Heart left ventricle (tissue), 16 donors: ENCODE measurements at regions not wholly inside any gene's neighbourhood (a gene's known extent, or its start where the extent isn't known, plus 50 kb on each side); places are given as distances from the start of the nearest gene placed in this dataset.

Experiments
- ATAC-seq, 4 donors: fragments of 200-7000 bp; cut with Tn5 transposase; one replicate each; pipeline ENCODE4 v1.9.1; 2020 to 2022; ENCODE audit warnings: moderate library complexity in 4 of 4, mild to moderate bottlenecking in 3 of 4, moderate number of reproducible peaks in 1 of 4
- DNase-seq, 5 donors: peaks; one replicate each; pipeline ENCODE4 v3.0.0-alpha.2; 2020
- H3K27ac ChIP-seq, 12 donors: fragments of 200-600 bp; sonication (generic) in 4 of 12; one replicate each; pipeline versions ENCODE4 v1.5.0 to v1.8.0; 2016 to 2022; ENCODE audit warnings: mild to moderate bottlenecking in 2 of 12
- H3K27me3 ChIP-seq, 9 donors: fragments of 200-600 bp; sonication (generic) in 2 of 9; one replicate each; pipeline versions ENCODE4 v1.5.1 to v1.8.0; 2016 to 2022; ENCODE audit warnings: mild to moderate bottlenecking in 3 of 9
- H3K36me3 ChIP-seq, 9 donors: fragments of 200-600 bp; sonication (generic) in 2 of 9; one replicate each; pipeline versions ENCODE4 v1.5.0 to v1.8.0; 2018 to 2022; ENCODE audit warnings: mild to moderate bottlenecking in 2 of 9
- H3K4me1 ChIP-seq, 12 donors: fragments of 200-600 bp; sonication (generic) in 4 of 12; one replicate each; pipeline versions ENCODE4 v1.5.0 to v1.8.0; 2016 to 2022; ENCODE audit warnings: mild to moderate bottlenecking in 3 of 12
- H3K4me3 ChIP-seq, 12 donors: fragments of 200-600 bp; sonication (generic) in 4 of 12; one replicate each; pipeline versions ENCODE4 v1.5.0 to v1.8.0; 2017 to 2022; ENCODE audit warnings: mild to moderate bottlenecking in 9 of 12, moderate library complexity in 4 of 12
- H3K9me3 ChIP-seq, 12 donors: fragments of 200-600 bp; sonication (generic) in 4 of 12; one replicate each; pipeline versions ENCODE4 v1.5.0 to v1.8.0; 2016 to 2022; ENCODE audit warnings: mild to moderate bottlenecking in 1 of 12
- CTCF ChIP-seq, 12 donors: fragments of 200-600 bp; sonication (generic) in 4 of 12; IDR thresholded peaks; one replicate each; pipeline versions ENCODE4 v1.5.0 to v1.8.0; 2018 to 2022; ENCODE audit warnings: antibody characterized with exemption in 12 of 12, mild to moderate bottlenecking in 5 of 12
- POLR2A ChIP-seq, 2 donors: fragments of 450-650 bp; IDR thresholded peaks; one replicate each; pipeline ENCODE4 v1.6.1; 2017; ENCODE audit warnings: antibody characterized with exemption in 2 of 2, mild to moderate bottlenecking in 2 of 2, moderate library complexity in 2 of 2
- WGBS, 4 donors: extraction: QIAGEN DNeasy Blood & Tissue Kit in 2 of 4; methylation state at CpG; one replicate each; pipeline versions ENCODE4 v1.1.5 to v1.1.7; 2013 to 2018; 5-methylcytosine and 5-hydroxymethylcytosine counted together
- intact Hi-C, 10 donors: fragments of 100-400 bp; cut with DNase I; formaldehyde crosslinking; loops; one replicate each; pipeline versions ENCODE4 v1.11.1 to v1.14.2; 2022
- donor health status: ischemic (EF 13 %, LVEDD 7.1; RV severe dilation, severe dysfunction).
- donor health status: healthy with polysubstance abuse.
- donor health status: DM: no; HTN: yes; CAD: no.
- donor health status: DM: no; HTN: no; CAD: no.
- donor health status: ischemic (EF 25% LVEDD 6.9; RV normal size, moderate dysfunction).
- donor health status: ischemic (EF 25% LVEDD 5.7; RV mildly dilated, moderate dysfunction).
- donor health status: healthy.
- donor health status: DM: yes; HTN: yes; CAD: no.
- donor health status: ischemic (EF 35%, LVEDD 5.7; RV mildly dilated, moderate dysfunction).
- donor health status: nonischemic (EF 11% LVEDD 7.7; RV severe dilation, severe dysfunction).
- donor health status: DM: yes; HTN: yes; CAD: no.
- donor health status: PGD.
- donor health status: ischemic (EF 29% LVEDD 5.4; RV normal size, mild dysfunction).
- donor health status: nonischemic (EF 23%, LVEDD 6.1; RV moderate dilation, normal function).

- Histone ChIP-seq H3K27me3 (peaks cover 0 to 3% (median 0%) of the 10 kb centered on the region in 9 donors), H3K36me3 (no peaks in the 10 kb centered on the region), H3K4me1 (no peaks in the 10 kb centered on the region), H3K27ac (no peak overlapping the region), H3K9me3 (peaks cover 0 to 10% (median 0%) of the 10 kb centered on the region in 12 donors), H3K4me3 (no peak overlapping the region)
- no peak for ATAC-seq
- TF ChIP-seq POLR2A (IDR thresholded peaks at IDR 0.05) (no peak), CTCF (IDR thresholded peaks at IDR 0.05) (no peak)
- 91 to 98% (median 93%) methylated on average over 9 to 11 of the region's 11 CpGs for WGBS, 4 donors
- intact Hi-C loops = no loop called here
- no peak for DNase-seq
Measured at GRCh38 chr2:2875296-2875695, 502.3 kb downstream of the EIPR1 start.

GRCh38 chr2:2874805-2875204 lies 502.8 kb downstream of the EIPR1 start:
- Histone ChIP-seq H3K4me1 (no peaks in the 10 kb centered on the region), H3K4me3 (no peak overlapping the region), H3K36me3 (no peaks in the 10 kb centered on the region), H3K27ac (no peak overlapping the region), H3K27me3 (peaks cover 0 to 3% (median 0%) of the 10 kb centered on the region in 9 donors), H3K9me3 (peaks cover 0 to 10% (median 0%) of the 10 kb centered on the region in 12 donors)
- no peak for ATAC-seq
- TF ChIP-seq CTCF (IDR thresholded peaks at IDR 0.05) (no peak), POLR2A (IDR thresholded peaks at IDR 0.05) (no peak)
- no peak for DNase-seq
- 77 to 96% (median 86%) methylated on average over 12 of the region's 12 CpGs for WGBS, 4 donors
- intact Hi-C loops = no loop called here

DNA sequence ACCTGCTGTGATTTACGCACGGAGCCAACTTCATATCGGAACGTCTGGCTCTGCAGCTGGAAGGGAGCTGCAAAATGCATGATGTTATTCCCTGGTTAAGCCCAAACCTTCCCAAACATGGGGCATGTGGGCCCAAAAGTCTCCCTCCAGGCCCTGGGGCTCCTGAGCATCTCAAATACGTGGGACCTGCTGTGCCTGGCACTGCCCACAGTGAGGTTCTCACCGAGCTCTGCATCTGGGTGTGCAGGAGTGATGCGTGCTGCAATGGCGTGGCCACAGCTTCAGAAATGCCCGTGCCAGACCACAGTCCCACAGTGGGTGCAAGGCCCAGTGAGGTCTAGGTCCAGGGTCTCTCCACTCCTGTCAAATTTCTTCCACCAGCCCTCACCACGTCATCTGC lies 503.3 kb downstream of the EIPR1 start:
- peaks cover 0 to 10% (median 0%) of the 10 kb centered on the region in 12 donors for H3K9me3 ChIP-seq
- no peak overlapping the region for H3K4me3 ChIP-seq
- H3K4me1 ChIP-seq = no peaks in the 10 kb centered on the region
- DNase-seq (no peak), ATAC-seq (no peak)
- H3K27me3 ChIP-seq = peaks cover 0 to 3% (median 0%) of the 10 kb centered on the region in 9 donors
- no peaks in the 10 kb centered on the region for H3K36me3 ChIP-seq
- WGBS, 4 donors = 83 to 92% (median 86%) methylated on average over 10 of the region's 10 CpGs
- H3K27ac ChIP-seq = no peak overlapping the region
- intact Hi-C loops = no loop called here
- TF ChIP-seq CTCF (IDR thresholded peaks at IDR 0.05) (no peak), POLR2A (IDR thresholded peaks at IDR 0.05) (no peak)

DNA sequence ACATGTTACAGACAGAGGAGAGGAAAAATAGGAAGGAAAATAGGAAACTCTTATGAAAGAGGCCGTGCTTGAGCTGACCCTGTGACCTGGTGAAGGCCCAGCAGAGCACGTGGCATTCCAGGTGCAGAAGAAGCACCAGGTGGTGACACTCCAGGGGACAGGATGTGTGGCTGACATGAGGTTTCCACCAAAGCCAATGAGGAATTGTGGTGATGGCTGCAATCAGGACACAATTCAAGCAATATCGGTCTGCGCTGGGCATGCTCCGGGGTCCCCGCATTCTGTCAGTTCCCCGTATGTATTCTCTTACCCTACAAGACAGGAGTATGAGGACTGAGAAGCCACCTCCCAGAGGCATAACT lies 504.2 kb downstream of the EIPR1 start:
- DNase-seq (no peak), ATAC-seq (no peak)
- 70 to 87% (median 77%) methylated on average over 7 of the region's 7 CpGs for WGBS, 4 donors
- Histone ChIP-seq H3K36me3 (no peaks in the 10 kb centered on the region), H3K9me3 (peaks cover 0 to 9% (median 0%) of the 10 kb centered on the region in 12 donors), H3K27me3 (peaks cover 0 to 3% (median 0%) of the 10 kb centered on the region in 9 donors), H3K27ac (no peak overlapping the region), H3K4me1 (no peaks in the 10 kb centered on the region), H3K4me3 (no peak overlapping the region)
- TF ChIP-seq CTCF (IDR thresholded peaks at IDR 0.05) (no peak), POLR2A (IDR thresholded peaks at IDR 0.05) (no peak)
- intact Hi-C loops = no loop called here
